ENCODE measurements at regions not wholly inside any gene's neighbourhood (a gene's known extent, or its start where the extent isn't known, plus 50 kb on each side); places are given as distances from the start of the nearest gene placed in this dataset.

DNA sequence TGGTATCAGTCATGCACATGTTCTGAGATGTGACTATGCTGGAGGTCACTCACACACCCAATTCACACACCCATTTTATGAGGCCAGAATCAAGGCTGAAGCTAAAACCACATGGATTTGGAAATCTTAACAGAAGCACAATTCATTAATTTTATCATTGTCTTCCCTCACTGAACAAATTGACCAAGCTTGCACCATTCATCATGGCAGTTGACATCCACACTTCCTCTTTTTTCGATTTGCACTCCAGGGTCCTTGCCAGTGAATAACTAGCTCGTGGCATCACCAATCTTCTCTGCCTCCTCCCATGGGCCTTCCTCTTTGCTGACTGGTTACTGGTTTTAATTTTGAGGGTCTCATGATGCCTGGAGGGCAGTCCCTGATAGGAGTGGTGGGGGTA, 123.0 kb upstream of the ASIC2 start:
- Histone ChIP-seq H3K9ac (replicated peaks; ENCODE audit: extremely low read depth, insufficient read depth, low read length) (no peak overlapping the region), H3K9me1 (replicated peaks; ENCODE audit: control insufficient read depth, extremely low read depth, insufficient read depth, low read length) (no peaks in the 10 kb centered on the region), H3K9me3 (replicated peaks; ENCODE audit: control insufficient read depth, insufficient read depth, low read length) (no peaks in the 10 kb centered on the region), H3K4me1 (ENCODE audit: control insufficient read depth, extremely low read depth, insufficient read depth, low read length) (no peaks in the 10 kb centered on the region), H3K36me3 (ENCODE audit: control insufficient read depth in 2 of 2, extremely low read depth in 1 of 2, insufficient read depth in 2 of 2, low read length in 2 of 2) (no peaks in the 10 kb centered on the region), H2AFZ (ENCODE audit: low read depth, low read length) (no peak overlapping the region), H3K79me2 (ENCODE audit: control insufficient read depth, insufficient read depth, low read length) (no peaks in the 10 kb centered on the region), H3K27me3 (ENCODE audit: control insufficient read depth in 2 of 2, insufficient read depth in 2 of 2, low read length in 2 of 2) (no peaks in the 10 kb centered on the region), H3K4me2 (ENCODE audit: insufficient read depth, low read length) (no peak overlapping the region), H3K4me3 (replicated peaks in 1 of 3; ENCODE audit: insufficient read depth in 1 of 3, low read depth in 1 of 3, low read length in 3 of 3) (no peak overlapping the region), H3K27ac (ENCODE audit: insufficient read depth, low read depth, low read length) (no peak overlapping the region), H4K20me1 (replicated peaks; ENCODE audit: control insufficient read depth, extremely low read depth, insufficient read depth, low read length) (no peaks in the 10 kb centered on the region)
- ChIA-PET CTCF (no interaction called here), POLR2A (no interaction called here)
- dilution Hi-C loops (cut with MboI; ENCODE audit: extremely low pct_ligation_motif_present, low sequenced_read_pairs) = no loop called here
- no peak for TF ChIP-seq EZH2 (IDR thresholded peaks at IDR 0.05; ENCODE audit: borderline replicate concordance, low read depth, low read length, severe bottlenecking)
- TF ChIP-seq GATA2 (IDR thresholded peaks at IDR 0.05; ENCODE audit: insufficient read depth, insufficient read length, low read depth, low read length) = no peak
- TF ChIP-seq POLR2AphosphoS5 (IDR thresholded peaks at IDR 0.05; ENCODE audit: insufficient read depth, low read depth, low read length) = no peak
- TF ChIP-seq, protein P1, sequence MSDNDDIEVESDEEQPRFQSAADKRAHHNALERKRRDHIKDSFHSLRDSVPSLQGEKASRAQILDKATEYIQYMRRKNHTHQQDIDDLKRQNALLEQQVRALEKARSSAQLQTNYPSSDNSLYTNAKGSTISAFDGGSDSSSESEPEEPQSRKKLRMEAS (IDR thresholded peaks at IDR 0.05; ENCODE audit: insufficient read depth, insufficient read length) = no peak
- TF ChIP-seq POLR2A (IDR thresholded peaks at IDR 0.05; ENCODE audit: low read depth, low read length) = no peak
- no peak for TF ChIP-seq JUN (IDR thresholded peaks at IDR 0.05; ENCODE audit: borderline replicate concordance, insufficient read depth, insufficient read length, low read depth)
- DNase-seq (ENCODE audit: low read depth, low spot score) = no peak
- intact Hi-C loops (cut with micrococcal nuclease) = no loop called here
- no peak for FAIRE-seq
- BruUV-seq (replicated peaks) = no TSS peak

GRCh38 chr17:33421933-33422332, 128.8 kb upstream of the ASIC2 start:
- FAIRE-seq = no peak

More at GRCh38 chr17:33421933-33422332, 128.8 kb upstream of the ASIC2 start:
- H4K20me1 ChIP-seq (replicated peaks; ENCODE audit: control insufficient read depth, extremely low read depth, insufficient read depth, low read length) = no peaks in the 10 kb centered on the region
- no peak for DNase-seq (ENCODE audit: low read depth, low spot score)
- H3K4me2 ChIP-seq (ENCODE audit: insufficient read depth, low read length) = no peak overlapping the region
- no peak overlapping the region for H3K9ac ChIP-seq (replicated peaks; ENCODE audit: extremely low read depth, insufficient read depth, low read length)
- CTCF ChIA-PET = no interaction called here
- H2AFZ ChIP-seq (ENCODE audit: low read depth, low read length) = no peak overlapping the region
- POLR2A ChIA-PET = no interaction called here
- no peaks in the 10 kb centered on the region for H3K9me3 ChIP-seq (replicated peaks; ENCODE audit: control insufficient read depth, insufficient read depth, low read length)
- no peaks in the 10 kb centered on the region for H3K79me2 ChIP-seq (ENCODE audit: control insufficient read depth, insufficient read depth, low read length)
- TF ChIP-seq, protein P1 (IDR thresholded peaks at IDR 0.05; ENCODE audit: insufficient read depth, insufficient read length) = no peak
- TF ChIP-seq CTCF (IDR thresholded peaks at IDR 0.05; ENCODE audit: extremely low read depth in 1 of 2, insufficient read depth in 1 of 2, low read depth in 1 of 2, low read length in 2 of 2) (no peak), EZH2 (IDR thresholded peaks at IDR 0.05; ENCODE audit: borderline replicate concordance, low read depth, low read length, severe bottlenecking) (no peak), MYC (IDR thresholded peaks at IDR 0.05; ENCODE audit: low read depth, low read length) (no peak), FOS (IDR thresholded peaks at IDR 0.05; ENCODE audit: borderline replicate concordance, insufficient read depth, low read length) (no peak), GATA2 (IDR thresholded peaks at IDR 0.05; ENCODE audit: insufficient read depth, insufficient read length, low read depth, low read length) (no peak), POLR2A (IDR thresholded peaks at IDR 0.05; ENCODE audit: low read depth, low read length) (no peak), POLR2AphosphoS5 (IDR thresholded peaks at IDR 0.05; ENCODE audit: insufficient read depth, low read depth, low read length) (no peak), JUN (IDR thresholded peaks at IDR 0.05; ENCODE audit: borderline replicate concordance, insufficient read depth, insufficient read length, low read depth) (no peak)
- no peaks in the 10 kb centered on the region for H3K9me1 ChIP-seq (replicated peaks; ENCODE audit: control insufficient read depth, extremely low read depth, insufficient read depth, low read length)
- no peaks in the 10 kb centered on the region for H3K36me3 ChIP-seq (ENCODE audit: control insufficient read depth in 2 of 2, extremely low read depth in 1 of 2, insufficient read depth in 2 of 2, low read length in 2 of 2)
- no peak overlapping the region for H3K4me3 ChIP-seq (replicated peaks in 1 of 3; ENCODE audit: insufficient read depth in 1 of 3, low read depth in 1 of 3, low read length in 3 of 3)
- no peaks in the 10 kb centered on the region for H3K4me1 ChIP-seq (ENCODE audit: control insufficient read depth, extremely low read depth, insufficient read depth, low read length)
- intact Hi-C loops (cut with micrococcal nuclease) (no loop called here), dilution Hi-C loops (cut with MboI; ENCODE audit: extremely low pct_ligation_motif_present, low sequenced_read_pairs) (no loop called here)
- no peaks in the 10 kb centered on the region for H3K27me3 ChIP-seq (ENCODE audit: control insufficient read depth in 2 of 2, insufficient read depth in 2 of 2, low read length in 2 of 2)
- H3K27ac ChIP-seq (ENCODE audit: insufficient read depth, low read depth, low read length) = no peak overlapping the region
- BruUV-seq (replicated peaks) = no TSS peak

All from endothelial cell of umbilical vein (primary cell).